ENCODE measurements at regions not wholly inside any gene's neighbourhood (a gene's known extent, or its start where the extent isn't known, plus 50 kb on each side); places are given as distances from the start of the nearest gene placed in this dataset.

GRCh38 chrX:128928636-128929035 lies 594.7 kb downstream of the SMARCA1 start:
- no CpG with 5 or more reads among the region's 3 CpGs for WGBS (ENCODE audit: insufficient coverage)
- Mint-ChIP-seq H3K4me1 (no peaks in the 10 kb centered on the region), H3K27me3 (no peaks in the 10 kb centered on the region), H3K4me3 (no peak overlapping the region), H3K9me3 (ENCODE audit: insufficient read depth) (no peaks in the 10 kb centered on the region), H3K27ac (no peak overlapping the region)
- H3K27me3 ChIP-seq (replicated peaks in 1 of 4; ENCODE audit: control extremely low read depth in 1 of 4, control insufficient read depth in 3 of 4, insufficient read depth in 4 of 4, low read length in 3 of 4) = no peaks in the 10 kb centered on the region
- no peaks in the 10 kb centered on the region for H3K9me3 ChIP-seq (ENCODE audit: control extremely low read depth in 1 of 3, control insufficient read depth in 2 of 3, insufficient read depth in 1 of 3, low read length in 2 of 3)
- H3K79me2 ChIP-seq (ENCODE audit: control insufficient read depth, insufficient read depth, low read length) = no peaks in the 10 kb centered on the region
- H4K20me1 ChIP-seq (ENCODE audit: control insufficient read depth, insufficient read depth, low read length, poor library complexity, severe bottlenecking) = no peaks in the 10 kb centered on the region
- H3K27ac ChIP-seq (ENCODE audit: low read length in 2 of 2) = no peak overlapping the region
- no peak overlapping the region for H2AFZ ChIP-seq (ENCODE audit: insufficient read depth, low read depth, low read length, poor library complexity, severe bottlenecking)
- intact Hi-C loops (cut with micrococcal nuclease) = no loop called here
- ChIA-PET POLR2A (no interaction called here), CTCF (no interaction called here)
- no peaks in the 10 kb centered on the region for H3K36me3 ChIP-seq (replicated peaks in 1 of 2; ENCODE audit: control extremely low read depth in 1 of 2, control insufficient read depth in 1 of 2, extremely low read depth in 1 of 2, insufficient read depth in 2 of 2, low read length in 1 of 2)
- no peak for DNase-seq
- TF ChIP-seq EZH2 (IDR thresholded peaks at IDR 0.05; ENCODE audit: borderline replicate concordance, insufficient read depth, low read depth, low read length, poor library complexity, severe bottlenecking) = no peak
- TF ChIP-seq, protein P1, sequence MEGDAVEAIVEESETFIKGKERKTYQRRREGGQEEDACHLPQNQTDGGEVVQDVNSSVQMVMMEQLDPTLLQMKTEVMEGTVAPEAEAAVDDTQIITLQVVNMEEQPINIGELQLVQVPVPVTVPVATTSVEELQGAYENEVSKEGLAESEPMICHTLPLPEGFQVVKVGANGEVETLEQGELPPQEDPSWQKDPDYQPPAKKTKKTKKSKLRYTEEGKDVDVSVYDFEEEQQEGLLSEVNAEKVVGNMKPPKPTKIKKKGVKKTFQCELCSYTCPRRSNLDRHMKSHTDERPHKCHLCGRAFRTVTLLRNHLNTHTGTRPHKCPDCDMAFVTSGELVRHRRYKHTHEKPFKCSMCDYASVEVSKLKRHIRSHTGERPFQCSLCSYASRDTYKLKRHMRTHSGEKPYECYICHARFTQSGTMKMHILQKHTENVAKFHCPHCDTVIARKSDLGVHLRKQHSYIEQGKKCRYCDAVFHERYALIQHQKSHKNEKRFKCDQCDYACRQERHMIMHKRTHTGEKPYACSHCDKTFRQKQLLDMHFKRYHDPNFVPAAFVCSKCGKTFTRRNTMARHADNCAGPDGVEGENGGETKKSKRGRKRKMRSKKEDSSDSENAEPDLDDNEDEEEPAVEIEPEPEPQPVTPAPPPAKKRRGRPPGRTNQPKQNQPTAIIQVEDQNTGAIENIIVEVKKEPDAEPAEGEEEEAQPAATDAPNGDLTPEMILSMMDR (IDR thresholded peaks at IDR 0.05) = no peak
- no peak overlapping the region for H3K4me2 ChIP-seq (replicated peaks; ENCODE audit: low read depth, low read length, poor library complexity, severe bottlenecking)
- H3K4me3 ChIP-seq (ENCODE audit: control extremely low read depth in 1 of 5, extremely low read depth in 1 of 5, insufficient read depth in 1 of 5, low read depth in 2 of 5, low read length in 4 of 5) = no peak overlapping the region
- no peak for ATAC-seq (ENCODE audit: low read depth)
- H3K4me1 ChIP-seq (ENCODE audit: control insufficient read depth in 2 of 2, insufficient read depth in 2 of 2, low read length in 2 of 2) = no peaks in the 10 kb centered on the region
- H3K9ac ChIP-seq (ENCODE audit: low read length) = no peak overlapping the region

- intact Hi-C loops (cut with micrococcal nuclease) = no loop called here
Observed at GRCh38 chrX:128927363-128927762, 595.9 kb downstream of the SMARCA1 start.

More at GRCh38 chrX:128927363-128927762, 595.9 kb downstream of the SMARCA1 start:
- no peaks in the 10 kb centered on the region for H3K36me3 ChIP-seq (replicated peaks in 1 of 2; ENCODE audit: control extremely low read depth in 1 of 2, control insufficient read depth in 1 of 2, extremely low read depth in 1 of 2, insufficient read depth in 2 of 2, low read length in 1 of 2)
- H3K27ac ChIP-seq (ENCODE audit: low read length in 2 of 2) = no peak overlapping the region
- no peaks in the 10 kb centered on the region for H3K27me3 ChIP-seq (replicated peaks in 1 of 4; ENCODE audit: control extremely low read depth in 1 of 4, control insufficient read depth in 3 of 4, insufficient read depth in 4 of 4, low read length in 3 of 4)
- no peak overlapping the region for H2AFZ ChIP-seq (ENCODE audit: insufficient read depth, low read depth, low read length, poor library complexity, severe bottlenecking)
- Mint-ChIP-seq H3K4me1 (no peaks in the 10 kb centered on the region), H3K27me3 (no peaks in the 10 kb centered on the region), H3K4me3 (no peak overlapping the region), H3K27ac (no peak overlapping the region), H3K9me3 (ENCODE audit: insufficient read depth) (no peaks in the 10 kb centered on the region)
- H4K20me1 ChIP-seq (ENCODE audit: control insufficient read depth, insufficient read depth, low read length, poor library complexity, severe bottlenecking) = no peaks in the 10 kb centered on the region
- H3K79me2 ChIP-seq (ENCODE audit: control insufficient read depth, insufficient read depth, low read length) = no peaks in the 10 kb centered on the region
- H3K4me2 ChIP-seq (replicated peaks; ENCODE audit: low read depth, low read length, poor library complexity, severe bottlenecking) = no peak overlapping the region
- no CpG with 5 or more reads among the region's 2 CpGs for WGBS (ENCODE audit: insufficient coverage)
- ChIA-PET CTCF (no interaction called here), POLR2A (no interaction called here)
- H3K9me3 ChIP-seq (ENCODE audit: control extremely low read depth in 1 of 3, control insufficient read depth in 2 of 3, insufficient read depth in 1 of 3, low read length in 2 of 3) = no peaks in the 10 kb centered on the region
- no peaks in the 10 kb centered on the region for H3K4me1 ChIP-seq (ENCODE audit: control insufficient read depth in 2 of 2, insufficient read depth in 2 of 2, low read length in 2 of 2)
- TF ChIP-seq EZH2 (IDR thresholded peaks at IDR 0.05; ENCODE audit: borderline replicate concordance, insufficient read depth, low read depth, low read length, poor library complexity, severe bottlenecking) = no peak
- TF ChIP-seq, protein P1 (IDR thresholded peaks at IDR 0.05) = no peak
- ATAC-seq (ENCODE audit: low read depth) = no peak
- H3K9ac ChIP-seq (ENCODE audit: low read length) = no peak overlapping the region
- no peak for DNase-seq
- no peak overlapping the region for H3K4me3 ChIP-seq (ENCODE audit: control extremely low read depth in 1 of 5, extremely low read depth in 1 of 5, insufficient read depth in 1 of 5, low read depth in 2 of 5, low read length in 4 of 5)
